GM12873 (cell line): ENCODE measurements at regions not wholly inside any gene's neighbourhood (a gene's known extent, or its start where the extent isn't known, plus 50 kb on each side); places are given as distances from the start of the nearest gene placed in this dataset.

Source experiments
- CTCF ChIP-seq: IDR thresholded peaks from 2 replicates; pipeline ENCODE4 v1.5.1; 2012; ENCODE audit warnings: low read depth, mild to moderate bottlenecking, moderate library complexity, low read length, control low read depth; ENCODE audit not compliant: insufficient read depth; ENCODE audit errors: missing control alignments

- no peak for TF ChIP-seq CTCF
These were observed 137.3 kb upstream of the PITX1 start for GRCh38 chr5:135171336-135171735.

GRCh38 chr5:135170500-135170899 lies 136.5 kb upstream of the PITX1 start:
- TF ChIP-seq CTCF, result no peak

- no peak for TF ChIP-seq CTCF
These were observed 135.7 kb upstream of the PITX1 start for GRCh38 chr5:135169753-135170152.

- TF ChIP-seq CTCF, result no peak
These were observed 133.6 kb upstream of the PITX1 start for GRCh38 chr5:135167634-135168033.

- no peak for TF ChIP-seq CTCF
These were observed 129.9 kb upstream of the PITX1 start for GRCh38 chr5:135163964-135164363.

GRCh38 chr5:135163391-135163790 lies 129.4 kb upstream of the PITX1 start:
- no peak for TF ChIP-seq CTCF

- no peak for TF ChIP-seq CTCF
These were observed 128.7 kb upstream of the PITX1 start for GRCh38 chr5:135162661-135163265.

GRCh38 chr5:135161221-135161620 lies 127.2 kb upstream of the PITX1 start:
- no peak for TF ChIP-seq CTCF
